ENCODE measurements at regions not wholly inside any gene's neighbourhood (a gene's known extent, or its start where the extent isn't known, plus 50 kb on each side); places are given as distances from the start of the nearest gene placed in this dataset.

GRCh38 chr7:142507799-142508198, 241.5 kb upstream of the PRSS1 start:
- TF ChIP-seq ZNF331 (CRISPR knock-in tag; IDR thresholded peaks at IDR 0.05; ENCODE audit: low read depth), result no peak
- no peak for TF ChIP-seq ZNF114 (CRISPR knock-in tag; IDR thresholded peaks at IDR 0.05)
- TF ChIP-seq CTCF (conservative IDR thresholded peaks at IDR 0.05; ENCODE audit: low read depth in 2 of 2), result no peak

Data from GM23338 (cell line).